ENCODE measurements at regions not wholly inside any gene's neighbourhood (a gene's known extent, or its start where the extent isn't known, plus 50 kb on each side); places are given as distances from the start of the nearest gene placed in this dataset.

- H3K36me3 Mint-ChIP-seq (ENCODE audit: insufficient read depth): no peaks in the 10 kb centered on the region
- H3K27ac Mint-ChIP-seq: no peak overlapping the region
- H3K27me3 Mint-ChIP-seq: no peaks in the 10 kb centered on the region
- ATAC-seq (replicated peaks) (no peak), DNase-seq (no peak)
- no peak overlapping the region for H3K4me3 Mint-ChIP-seq
- H3K9me3 Mint-ChIP-seq: peaks cover 0 to 4% of the 10 kb centered on the region in 2 donors
- no peaks in the 10 kb centered on the region for H3K4me1 Mint-ChIP-seq (ENCODE audit: low read depth in 2 of 2)
Measured at GRCh38 chr5:155293605-155294178, 280.1 kb downstream of the KIF4B start.

DNA sequence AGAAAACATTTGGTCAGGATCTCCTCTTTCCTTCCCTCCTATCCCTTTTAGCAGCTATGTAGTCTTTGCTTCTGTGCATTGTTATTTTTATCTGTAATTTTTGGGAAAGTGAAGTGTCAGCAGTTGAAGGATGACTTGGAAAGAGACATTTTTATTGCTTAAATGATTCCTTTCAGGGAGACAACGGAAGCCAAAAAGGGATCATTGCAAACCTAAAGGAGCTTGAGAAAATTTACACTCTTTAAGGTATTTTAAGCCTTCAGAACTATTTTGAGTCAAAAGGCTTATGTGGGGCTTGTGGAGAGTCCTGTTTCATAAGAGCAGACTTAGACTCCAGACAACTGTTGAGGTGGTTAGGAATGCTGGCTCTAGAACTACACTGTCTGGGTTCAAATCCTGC lies 281.6 kb downstream of the KIF4B start:
- H3K4me3 Mint-ChIP-seq: no peak overlapping the region
- no peaks in the 10 kb centered on the region for H3K4me1 Mint-ChIP-seq (ENCODE audit: low read depth in 2 of 2)
- no peak for ATAC-seq (replicated peaks)

DNA sequence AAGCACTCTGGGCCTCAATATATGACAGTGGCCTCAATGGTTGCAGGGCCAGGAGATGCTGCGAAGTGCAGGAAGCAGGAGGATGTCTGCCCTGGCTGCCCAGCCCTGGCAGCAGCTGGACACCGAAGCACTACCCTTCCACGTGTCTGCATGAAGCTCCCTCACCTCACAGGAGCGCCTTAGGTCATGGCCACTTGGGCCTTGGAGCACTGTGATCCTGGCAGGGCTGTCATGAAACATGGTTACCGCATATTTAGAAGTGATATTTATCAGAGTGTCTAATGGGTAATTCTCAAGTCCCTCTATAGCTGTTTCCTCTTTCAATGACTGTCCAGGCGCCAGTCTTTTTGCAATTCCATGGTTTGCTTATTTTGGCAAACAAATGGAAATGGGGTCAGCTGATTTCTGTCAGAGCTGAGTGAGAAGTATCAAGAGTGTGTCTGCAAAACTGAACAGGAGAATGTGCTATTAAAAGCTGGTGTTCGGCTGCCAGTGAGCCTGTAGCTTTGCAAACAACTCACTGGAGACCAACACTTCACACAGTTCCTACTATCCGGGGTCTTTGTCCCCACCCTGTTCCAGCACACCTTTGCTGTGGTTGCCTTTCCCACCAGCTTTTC lies 285.9 kb downstream of the KIF4B start:
- no peak overlapping the region for H3K4me3 Mint-ChIP-seq
- no peaks in the 10 kb centered on the region for H3K36me3 Mint-ChIP-seq (ENCODE audit: insufficient read depth)
- no peak for DNase-seq
- H3K9me3 Mint-ChIP-seq: peaks cover 0 to 4% of the 10 kb centered on the region in 2 donors
- peaks cover 0 to 7% of the 10 kb centered on the region in 2 donors for H3K27me3 Mint-ChIP-seq
- H3K4me1 Mint-ChIP-seq (ENCODE audit: low read depth in 2 of 2): no peaks in the 10 kb centered on the region
- no peak overlapping the region for H3K27ac Mint-ChIP-seq
- ATAC-seq (replicated peaks): no peak

More for the DNA sequence above, 281.6 kb downstream of the KIF4B start:
- H3K27ac Mint-ChIP-seq: no peak overlapping the region
- H3K9me3 Mint-ChIP-seq: peaks cover 0 to 4% of the 10 kb centered on the region in 2 donors
- no peaks in the 10 kb centered on the region for H3K27me3 Mint-ChIP-seq
- no peak for DNase-seq
- H3K36me3 Mint-ChIP-seq (ENCODE audit: insufficient read depth): no peaks in the 10 kb centered on the region

- ATAC-seq (replicated peaks) (no peak), DNase-seq (no peak)
- Mint-ChIP-seq H3K9me3 (peaks cover 0 to under 1% of the 10 kb centered on the region in 2 donors), H3K4me3 (no peak overlapping the region), H3K4me1 (ENCODE audit: low read depth in 2 of 2) (no peaks in the 10 kb centered on the region), H3K27me3 (peaks cover 6 to 7% of the 10 kb centered on the region in 2 donors), H3K27ac (no peak overlapping the region), H3K36me3 (ENCODE audit: insufficient read depth) (no peaks in the 10 kb centered on the region)
Measured at GRCh38 chr5:155303120-155303519, 289.6 kb downstream of the KIF4B start.

DNA sequence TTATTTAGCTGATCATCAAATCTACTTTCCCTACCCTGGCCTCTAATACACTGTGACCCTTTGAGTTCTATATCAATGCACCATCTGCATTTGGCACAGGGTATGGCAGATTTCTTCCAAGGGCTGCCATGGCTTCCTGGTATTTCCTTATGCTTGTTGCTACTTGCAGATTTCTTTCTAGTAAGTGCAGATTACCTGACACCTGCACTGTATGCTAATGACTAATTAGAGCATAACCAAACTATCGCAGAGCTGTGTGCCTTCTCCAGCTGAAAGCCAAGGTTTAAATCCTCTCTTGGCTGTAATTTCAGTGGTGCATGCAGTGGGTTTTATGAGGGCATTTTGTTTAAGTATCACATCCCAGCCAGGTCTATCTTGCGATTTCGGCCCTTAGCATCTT lies 293.7 kb downstream of the KIF4B start:
- H3K9me3 Mint-ChIP-seq: no peaks in the 10 kb centered on the region
- DNase-seq (no peak), ATAC-seq (replicated peaks) (no peak)
- H3K36me3 Mint-ChIP-seq (ENCODE audit: insufficient read depth): no peaks in the 10 kb centered on the region
- no peak overlapping the region for H3K27ac Mint-ChIP-seq
- no peak overlapping the region for H3K4me3 Mint-ChIP-seq
- H3K4me1 Mint-ChIP-seq (ENCODE audit: low read depth in 2 of 2): no peaks in the 10 kb centered on the region
- H3K27me3 Mint-ChIP-seq: peaks cover 7 to 8% of the 10 kb centered on the region in 2 donors

DNA sequence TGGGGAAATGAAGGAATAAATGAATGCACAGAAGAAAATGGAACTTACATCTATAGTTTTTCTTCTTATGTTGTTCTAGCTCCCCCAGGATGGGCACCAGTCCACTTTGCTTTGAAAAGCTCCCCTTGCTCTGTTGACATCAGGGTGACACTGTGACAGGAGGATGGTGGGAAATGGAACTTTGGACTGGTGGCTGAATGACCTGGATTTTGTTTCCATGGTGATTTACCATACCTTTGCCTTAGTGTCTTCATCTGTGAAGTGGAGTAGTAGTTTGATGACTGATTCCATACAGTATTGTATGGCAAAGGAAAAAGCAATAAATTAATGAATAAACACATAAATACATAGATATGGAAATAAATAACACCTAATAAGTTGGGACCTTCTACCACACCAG lies 294.7 kb downstream of the KIF4B start:
- H3K4me1 Mint-ChIP-seq (ENCODE audit: low read depth in 2 of 2): no peaks in the 10 kb centered on the region

GRCh38 chr5:155309021-155309746 lies 295.6 kb downstream of the KIF4B start:
- Mint-ChIP-seq H3K4me3 (no peak overlapping the region), H3K27me3 (peaks cover 0 to 8% of the 10 kb centered on the region in 2 donors), H3K9me3 (no peaks in the 10 kb centered on the region), H3K36me3 (ENCODE audit: insufficient read depth) (no peaks in the 10 kb centered on the region), H3K4me1 (ENCODE audit: low read depth in 2 of 2) (no peaks in the 10 kb centered on the region), H3K27ac (no peak overlapping the region)
- ATAC-seq (replicated peaks): no peak
- no peak for DNase-seq

More for the DNA sequence above, 294.7 kb downstream of the KIF4B start:
- H3K9me3 Mint-ChIP-seq: no peaks in the 10 kb centered on the region
- H3K36me3 Mint-ChIP-seq (ENCODE audit: insufficient read depth): no peaks in the 10 kb centered on the region
- DNase-seq (no peak), ATAC-seq (replicated peaks) (no peak)
- no peak overlapping the region for H3K4me3 Mint-ChIP-seq
- no peak overlapping the region for H3K27ac Mint-ChIP-seq
- H3K27me3 Mint-ChIP-seq: peaks cover 5 to 8% of the 10 kb centered on the region in 2 donors

DNA sequence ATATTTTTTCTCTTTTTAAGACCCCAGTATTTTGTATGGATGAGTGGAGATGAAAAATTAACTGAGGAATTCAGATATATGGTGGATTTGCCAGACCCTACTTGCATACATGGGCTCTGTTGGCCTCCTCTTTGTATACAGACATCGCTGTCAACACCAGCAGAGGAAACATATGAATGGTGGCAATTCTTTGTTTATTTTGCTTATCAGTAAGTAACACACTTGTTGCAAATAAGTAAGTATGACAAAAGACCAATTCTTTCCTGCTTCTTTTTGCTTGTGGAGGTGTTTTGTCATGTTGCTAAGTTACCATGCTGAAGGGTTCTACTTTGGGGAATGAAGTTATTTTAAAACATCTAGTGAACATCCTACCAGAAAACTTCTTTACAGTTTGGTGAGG lies 298.2 kb downstream of the KIF4B start:
- Mint-ChIP-seq H3K27ac (no peak overlapping the region), H3K36me3 (ENCODE audit: insufficient read depth) (no peaks in the 10 kb centered on the region), H3K4me3 (no peak overlapping the region), H3K27me3 (peaks cover 0 to 8% of the 10 kb centered on the region in 2 donors), H3K9me3 (no peaks in the 10 kb centered on the region), H3K4me1 (ENCODE audit: low read depth in 2 of 2) (no peaks in the 10 kb centered on the region)
- DNase-seq (no peak), ATAC-seq (replicated peaks) (no peak)

DNA sequence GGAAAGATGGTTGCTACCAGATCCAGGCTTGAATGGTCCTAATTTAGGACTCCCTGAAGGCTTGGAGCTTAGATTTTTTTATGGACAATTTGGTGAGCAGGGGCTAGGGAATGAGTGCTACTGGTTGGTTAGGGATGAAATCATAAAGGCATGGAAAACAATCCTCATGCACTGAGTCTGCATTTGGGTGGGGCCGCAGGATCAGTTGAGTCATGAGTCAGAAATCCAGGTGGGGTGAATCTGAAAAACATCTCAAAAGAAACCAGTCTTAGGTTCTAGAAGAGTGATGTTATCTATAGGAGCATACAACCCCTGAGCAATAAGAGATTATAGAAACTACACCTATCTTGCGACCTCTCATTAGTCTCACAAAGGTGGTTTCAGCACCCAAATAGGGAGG lies 300.0 kb downstream of the KIF4B start:
- Mint-ChIP-seq H3K27me3 (no peaks in the 10 kb centered on the region), H3K9me3 (no peaks in the 10 kb centered on the region), H3K4me3 (no peak overlapping the region), H3K27ac (no peak overlapping the region), H3K4me1 (ENCODE audit: low read depth in 2 of 2) (no peaks in the 10 kb centered on the region), H3K36me3 (ENCODE audit: insufficient read depth) (no peaks in the 10 kb centered on the region)
- no peak for DNase-seq
- no peak for ATAC-seq (replicated peaks)

GRCh38 chr5:155316070-155316714 lies 302.6 kb downstream of the KIF4B start:
- ATAC-seq (replicated peaks) (no peak), DNase-seq (no peak)
- H3K4me3 Mint-ChIP-seq: no peak overlapping the region
- no peaks in the 10 kb centered on the region for H3K27me3 Mint-ChIP-seq
- H3K27ac Mint-ChIP-seq: no peak overlapping the region
- H3K4me1 Mint-ChIP-seq (ENCODE audit: low read depth in 2 of 2): no peaks in the 10 kb centered on the region
- H3K36me3 Mint-ChIP-seq (ENCODE audit: insufficient read depth): no peaks in the 10 kb centered on the region
- peaks cover 0 to 2% of the 10 kb centered on the region in 2 donors for H3K9me3 Mint-ChIP-seq

DNA sequence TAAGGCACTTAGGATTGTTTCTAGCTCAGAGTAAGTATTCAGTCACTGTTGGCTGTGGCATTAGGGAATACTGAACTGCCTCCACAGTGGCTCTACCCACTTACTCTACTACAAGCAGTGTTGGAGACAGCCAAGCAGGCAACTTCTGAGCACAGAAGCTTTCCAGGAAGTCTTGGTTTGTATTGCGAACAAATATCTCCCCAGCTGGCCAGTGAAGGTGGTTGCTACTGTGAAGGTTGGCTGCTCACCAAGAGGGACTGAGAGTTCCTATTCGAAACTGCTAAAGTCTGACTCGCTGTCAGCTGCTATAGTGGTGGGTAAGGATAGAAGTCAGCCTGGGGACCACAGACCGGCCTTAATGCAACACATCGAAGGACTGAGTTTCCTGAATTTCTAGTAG lies 319.1 kb downstream of the KIF4B start:
- H3K27me3 Mint-ChIP-seq: peaks cover 0 to 4% of the 10 kb centered on the region in 2 donors
- peaks cover 0 to 2% of the 10 kb centered on the region in 2 donors for H3K9me3 Mint-ChIP-seq
- no peak overlapping the region for H3K4me3 Mint-ChIP-seq
- ATAC-seq (replicated peaks): no peak
- H3K36me3 Mint-ChIP-seq (ENCODE audit: insufficient read depth): no peaks in the 10 kb centered on the region
- H3K27ac Mint-ChIP-seq: no peak overlapping the region
- H3K4me1 Mint-ChIP-seq (ENCODE audit: low read depth in 2 of 2): no peaks in the 10 kb centered on the region
- no peak for DNase-seq

DNA sequence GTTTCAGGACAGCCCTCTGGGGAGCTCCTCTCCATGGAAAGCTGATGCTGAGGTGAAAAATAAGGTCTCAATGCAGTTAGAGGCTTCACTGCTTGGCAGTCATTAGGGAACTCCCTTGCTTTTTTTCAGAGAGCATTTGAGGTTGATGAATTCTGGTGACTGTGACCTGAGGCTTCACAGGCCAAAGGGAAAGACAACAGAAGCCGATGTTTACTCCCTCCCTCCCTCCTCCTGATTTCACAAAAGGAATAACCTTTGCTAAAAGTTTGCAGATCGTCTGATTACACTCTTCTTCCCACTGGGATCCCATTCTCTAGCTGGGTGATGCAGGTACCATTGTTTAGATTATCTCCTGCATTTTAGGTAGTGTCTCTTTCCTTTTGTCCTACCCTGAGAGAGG lies 329.4 kb downstream of the KIF4B start:
- Mint-ChIP-seq H3K4me1 (ENCODE audit: low read depth in 2 of 2) (no peaks in the 10 kb centered on the region), H3K27me3 (peaks cover 6% of the 10 kb centered on the region in 2 donors), H3K9me3 (no peaks in the 10 kb centered on the region), H3K4me3 (no peak overlapping the region), H3K27ac (no peak overlapping the region), H3K36me3 (ENCODE audit: insufficient read depth) (no peaks in the 10 kb centered on the region)
- ATAC-seq (replicated peaks) (no peak), DNase-seq (no peak)

DNA sequence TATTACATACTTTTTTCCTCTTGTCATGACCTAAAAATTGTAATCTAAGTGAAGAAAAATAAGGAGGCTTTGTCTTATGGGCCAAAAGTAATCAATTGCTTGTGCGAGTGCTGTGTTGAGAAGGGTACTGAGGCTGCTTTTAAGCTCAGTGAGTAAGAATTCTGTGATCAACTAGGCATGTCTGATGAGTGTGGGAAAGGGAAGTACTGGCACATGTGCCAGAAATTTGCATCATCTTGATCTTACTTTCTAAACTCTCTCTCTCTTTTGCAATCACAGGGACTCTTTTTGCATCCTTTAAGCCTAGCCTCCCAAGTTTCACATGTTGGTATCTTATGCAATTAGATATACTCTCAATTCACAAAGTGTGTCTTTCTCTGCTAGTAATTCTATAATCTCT lies 329.9 kb downstream of the KIF4B start:
- H3K4me3 Mint-ChIP-seq: no peak overlapping the region
- H3K27me3 Mint-ChIP-seq: peaks cover 6% of the 10 kb centered on the region in 2 donors
- ATAC-seq (replicated peaks): no peak
- no peaks in the 10 kb centered on the region for H3K9me3 Mint-ChIP-seq
- no peak overlapping the region for H3K27ac Mint-ChIP-seq
- no peak for DNase-seq
- no peaks in the 10 kb centered on the region for H3K4me1 Mint-ChIP-seq (ENCODE audit: low read depth in 2 of 2)
- no peaks in the 10 kb centered on the region for H3K36me3 Mint-ChIP-seq (ENCODE audit: insufficient read depth)
